Fibroblast of gingiva (primary cell): ENCODE measurements at regions not wholly inside any gene's neighbourhood (a gene's known extent, or its start where the extent isn't known, plus 50 kb on each side); places are given as distances from the start of the nearest gene placed in this dataset.

Source experiments
- DNase-seq: peaks from one replicate; pipeline ENCODE4 v3.0.0-alpha.2; 2011; ENCODE audit warnings: low read depth

DNA sequence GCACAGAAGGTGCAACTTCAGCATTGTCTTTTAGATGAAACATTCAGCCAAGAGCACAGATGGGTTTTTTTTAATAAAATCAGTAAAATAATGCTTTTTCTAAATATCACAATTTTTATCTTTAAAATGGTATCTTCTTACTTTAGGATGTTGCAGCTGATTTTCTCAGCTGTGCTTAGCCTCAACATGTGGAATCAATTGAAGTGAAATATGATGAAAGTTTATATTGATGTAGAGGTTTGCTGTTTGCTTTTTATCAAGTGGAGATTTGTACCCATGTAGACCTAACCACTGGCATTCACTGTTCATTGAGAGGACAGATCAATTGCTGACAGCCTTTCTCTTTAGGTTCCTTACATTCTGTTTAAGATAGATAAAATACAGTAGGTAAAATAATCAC, 107.8 kb downstream of the CYB561 start:
- DNase-seq: peak; percentile 31

DNA sequence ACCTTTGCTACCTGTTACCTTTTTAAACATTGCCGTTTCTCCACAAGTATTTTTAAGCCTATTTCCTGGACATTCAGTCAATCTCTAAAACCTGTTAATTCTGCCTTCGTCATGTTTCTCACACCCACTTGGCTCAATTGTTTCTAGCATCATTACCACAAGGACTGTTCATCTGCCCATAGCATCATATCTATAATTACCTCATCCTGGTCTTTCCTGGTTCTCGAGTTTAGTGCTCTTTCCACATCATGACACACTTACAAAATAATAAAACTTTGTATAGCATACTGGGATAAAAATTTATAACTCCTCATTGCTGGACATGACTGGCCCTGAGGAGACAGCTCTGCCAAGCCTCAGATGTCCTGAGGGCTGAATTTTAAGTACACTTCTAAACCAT, 104.8 kb downstream of the CYB561 start:
- DNase-seq: no peak

DNA sequence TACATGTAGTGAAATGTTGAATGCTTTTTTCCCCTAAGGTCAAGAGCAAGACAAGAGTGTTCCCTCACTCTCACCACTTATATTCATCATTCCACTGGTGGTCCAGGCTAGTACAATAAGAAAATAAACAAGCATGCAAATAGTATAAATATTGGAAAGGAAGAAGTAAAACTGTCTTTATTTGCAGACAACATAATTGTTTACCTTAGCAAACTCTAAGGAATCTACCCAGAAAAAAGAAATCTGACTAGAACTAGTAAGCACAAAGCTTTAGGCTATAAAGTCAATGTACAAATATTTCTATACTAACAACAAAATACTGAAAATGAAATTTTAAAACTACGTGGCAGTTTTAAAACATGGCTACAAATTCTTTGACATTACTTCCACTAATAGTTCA, 101.7 kb downstream of the CYB561 start:
- DNase-seq: no peak

DNA sequence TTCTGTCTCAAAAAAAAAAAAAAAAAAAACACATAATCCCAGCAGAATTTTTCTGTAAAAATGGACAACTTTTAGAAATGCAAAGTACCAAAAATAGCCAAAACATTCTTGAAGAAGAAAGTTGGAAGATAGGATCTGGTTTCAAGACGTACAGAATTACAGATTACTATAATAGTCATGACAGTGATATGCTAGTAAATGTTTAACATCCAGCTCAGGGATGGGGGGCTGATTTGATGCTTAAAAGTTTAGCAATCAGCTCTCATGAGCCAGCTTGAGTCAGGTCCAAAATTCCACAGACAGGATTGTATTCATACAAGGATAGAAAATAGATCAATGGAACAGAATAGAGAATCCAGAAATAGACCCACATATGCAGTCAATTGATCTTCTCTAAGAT, 100.5 kb downstream of the CYB561 start:
- DNase-seq: peak; percentile 72

DNA sequence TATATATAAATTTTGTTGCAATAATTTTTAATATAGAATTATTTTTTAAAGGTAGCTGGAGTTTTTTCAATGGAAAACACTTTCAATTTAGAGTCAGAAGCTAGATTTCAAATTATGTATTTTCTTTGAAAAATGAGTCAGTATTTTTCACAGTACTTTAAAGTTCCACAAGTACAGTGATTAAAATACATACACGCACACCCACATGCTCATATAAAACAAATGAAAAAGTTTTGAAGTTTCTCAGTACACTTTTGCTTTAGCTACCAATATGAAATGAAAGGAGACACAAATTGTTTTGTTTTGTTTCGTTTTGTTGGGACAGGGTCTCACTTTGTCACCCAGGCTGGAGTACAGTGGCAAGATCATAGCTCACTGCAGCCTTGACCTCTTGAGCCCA, 98.6 kb downstream of the CYB561 start:
- DNase-seq: no peak

DNA sequence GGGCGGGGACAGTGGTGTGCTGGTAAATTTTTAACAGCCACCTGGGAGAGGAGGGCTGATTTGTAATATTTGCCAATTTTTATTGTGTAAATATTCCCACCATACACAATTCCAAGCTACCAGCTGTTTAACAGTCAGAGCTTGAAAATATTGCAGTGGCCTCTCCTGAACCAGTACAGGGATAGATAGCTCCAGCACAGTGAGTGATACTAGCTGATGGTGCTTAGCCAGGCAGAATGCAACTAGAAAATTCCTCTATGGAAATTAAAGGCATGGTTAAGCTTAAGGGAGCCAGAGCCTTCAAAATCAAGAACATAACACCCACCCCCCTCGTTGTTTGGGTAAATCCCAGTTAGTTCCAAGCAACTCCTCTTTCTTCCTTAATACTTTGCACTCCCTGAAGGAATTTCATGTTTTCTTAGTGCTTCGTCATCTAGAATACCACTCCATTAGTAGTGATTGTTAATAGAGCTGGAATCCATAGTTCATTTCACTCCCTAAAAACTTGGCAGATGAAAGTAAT, 96.6 kb downstream of the CYB561 start:
- peak; percentile 80 for DNase-seq

DNA sequence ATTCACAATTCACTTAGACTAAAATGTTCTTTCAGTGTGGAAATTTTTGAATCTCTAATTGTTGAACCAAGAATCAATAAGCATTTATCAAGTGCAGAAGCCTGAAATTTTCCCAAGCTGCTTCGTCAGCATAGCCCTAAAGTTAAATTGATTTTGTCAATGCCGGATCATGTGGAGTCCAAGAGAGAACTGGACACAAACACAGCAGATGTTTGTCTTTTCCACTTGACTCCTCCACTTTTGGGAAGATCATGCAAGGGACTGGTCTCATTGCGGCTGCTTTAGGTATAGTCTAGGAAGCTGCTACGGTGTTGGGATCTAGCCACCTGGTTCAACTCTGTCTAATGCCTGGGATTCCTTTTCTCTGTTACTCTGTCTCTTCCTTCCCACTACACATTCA, 95.7 kb downstream of the CYB561 start:
- DNase-seq: no peak

DNA sequence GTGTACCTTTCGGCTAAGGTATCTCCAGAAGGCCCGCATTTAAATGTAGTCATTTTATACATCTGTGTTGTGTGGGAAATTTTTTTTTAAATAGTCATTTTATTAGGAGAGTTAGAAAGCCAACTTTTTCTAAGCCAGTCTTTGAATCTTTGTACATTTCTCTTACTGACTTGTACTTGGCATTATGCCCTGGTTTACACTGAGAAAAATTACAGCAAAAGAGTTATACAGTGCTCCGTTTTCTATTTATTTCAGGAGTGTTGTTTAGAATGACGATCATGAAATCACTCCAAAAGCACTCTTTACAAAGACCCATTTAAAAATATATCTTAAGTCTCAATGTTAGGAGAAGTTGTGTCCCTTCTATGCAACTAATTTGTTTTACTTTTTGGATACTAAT, 91.8 kb downstream of the CYB561 start:
- no peak for DNase-seq

DNA sequence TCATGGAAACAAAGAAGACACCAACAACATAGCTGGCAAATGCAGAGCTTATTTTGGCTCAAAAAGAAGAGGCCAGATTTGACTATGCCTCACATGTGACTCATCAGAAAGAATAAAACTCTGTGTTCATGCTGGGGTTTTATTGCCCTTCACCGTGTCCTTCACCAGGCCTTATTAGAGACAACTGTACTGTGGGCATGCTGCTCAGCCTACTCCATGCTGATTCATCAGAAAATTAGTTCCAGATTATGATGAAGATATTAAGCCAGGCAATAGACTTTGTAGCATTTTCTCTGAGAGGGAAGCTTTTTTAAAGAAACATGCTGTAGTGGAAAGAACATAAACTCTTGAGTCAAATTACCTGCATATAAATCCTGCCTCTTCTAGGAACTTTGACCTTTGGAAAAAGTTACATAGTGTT, 89.8 kb downstream of the CYB561 start:
- peak; percentile 98 for DNase-seq

DNA sequence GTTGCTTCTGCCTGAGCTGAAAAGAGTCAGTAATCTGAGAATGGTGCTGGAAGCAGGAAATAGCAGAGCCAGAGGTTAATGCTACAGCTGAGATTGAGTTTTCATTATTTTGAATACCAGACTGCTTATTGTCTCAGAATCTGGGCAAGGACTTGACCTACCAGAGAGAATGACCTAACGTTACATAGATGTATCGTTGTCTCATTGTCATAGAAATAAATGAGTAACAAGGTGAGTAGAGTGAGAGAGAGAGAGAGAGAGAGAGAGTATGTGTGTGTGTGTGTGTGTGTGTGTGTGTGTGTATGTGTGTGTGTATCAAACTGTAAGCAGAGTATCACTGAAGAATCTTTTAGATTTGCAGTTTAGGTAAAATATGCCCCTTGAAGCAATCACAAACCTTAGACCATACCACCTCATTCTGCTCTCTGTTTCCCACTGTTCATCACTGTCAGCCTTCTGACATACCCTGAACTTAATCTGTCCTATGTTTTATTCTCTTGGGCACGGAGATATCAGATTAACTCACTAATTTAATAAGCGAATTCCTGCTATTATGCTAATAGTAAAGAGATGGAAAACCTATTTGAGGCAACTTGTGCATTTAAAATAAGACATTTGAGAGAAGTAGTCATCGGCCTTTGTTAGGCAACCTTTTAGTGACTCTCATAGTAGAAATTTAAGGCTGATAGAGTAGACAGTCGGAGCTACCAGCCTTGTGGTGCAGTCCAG, 87.8 kb downstream of the CYB561 start:
- peak; percentile 92 for DNase-seq

DNA sequence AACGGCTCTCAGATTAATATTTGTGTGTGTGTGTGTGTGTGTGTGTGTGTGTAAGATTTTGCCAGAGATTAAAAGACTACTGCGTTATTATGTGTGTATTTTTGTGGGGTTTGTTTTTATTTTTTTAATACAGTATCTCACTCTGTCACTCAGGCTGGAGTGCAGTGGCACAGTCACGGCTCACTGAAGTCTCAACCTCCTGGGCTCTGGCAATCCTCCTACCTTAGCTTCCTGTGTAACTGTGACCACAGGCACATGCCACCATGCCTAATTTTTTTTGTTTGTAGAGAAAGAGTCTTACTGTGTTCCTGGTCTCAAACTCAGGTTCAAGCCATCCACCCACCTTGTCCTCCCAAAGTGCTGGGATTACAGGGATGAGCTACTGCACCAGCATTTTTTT, 87.2 kb downstream of the CYB561 start:
- DNase-seq: no peak

DNA sequence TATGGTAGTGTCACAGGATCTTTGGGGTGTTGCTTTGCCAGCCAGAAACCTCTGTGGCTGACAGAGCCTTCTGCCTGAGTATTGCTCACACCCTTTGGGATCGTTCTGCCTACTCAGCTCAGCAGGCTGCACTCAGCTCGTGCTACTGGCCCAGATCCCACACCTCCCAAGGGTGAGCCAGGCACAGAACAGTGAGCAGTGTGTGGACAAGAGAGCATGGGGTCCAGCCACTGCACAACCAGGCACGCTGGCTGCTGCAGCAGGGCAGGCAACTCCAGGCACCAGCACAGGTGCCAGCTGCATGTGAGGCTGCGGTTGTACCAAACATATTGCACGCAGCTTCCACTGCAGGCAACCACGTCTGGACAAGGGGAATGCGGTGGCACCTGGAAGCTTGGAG, 84.9 kb downstream of the CYB561 start:
- no peak for DNase-seq

DNA sequence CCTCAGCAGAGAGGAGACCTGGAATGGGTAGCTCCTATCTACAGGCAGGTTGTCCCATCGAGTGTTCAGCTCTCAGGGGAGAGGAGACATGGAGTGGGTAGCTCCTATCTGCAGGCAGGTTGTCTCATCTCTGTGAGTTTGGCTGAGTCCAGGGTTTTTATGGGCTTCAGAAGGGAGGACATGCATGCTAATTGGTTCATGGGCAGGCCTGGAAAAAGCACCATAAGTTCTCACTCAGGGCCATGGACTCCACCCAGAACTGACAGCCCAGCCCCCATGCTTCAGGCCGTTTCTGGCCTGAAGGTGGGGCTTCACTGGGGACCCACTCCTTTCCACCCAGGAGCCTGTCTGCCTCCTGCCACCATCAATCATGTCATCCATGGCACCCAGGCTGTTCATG, 84.0 kb downstream of the CYB561 start:
- no peak for DNase-seq

DNA sequence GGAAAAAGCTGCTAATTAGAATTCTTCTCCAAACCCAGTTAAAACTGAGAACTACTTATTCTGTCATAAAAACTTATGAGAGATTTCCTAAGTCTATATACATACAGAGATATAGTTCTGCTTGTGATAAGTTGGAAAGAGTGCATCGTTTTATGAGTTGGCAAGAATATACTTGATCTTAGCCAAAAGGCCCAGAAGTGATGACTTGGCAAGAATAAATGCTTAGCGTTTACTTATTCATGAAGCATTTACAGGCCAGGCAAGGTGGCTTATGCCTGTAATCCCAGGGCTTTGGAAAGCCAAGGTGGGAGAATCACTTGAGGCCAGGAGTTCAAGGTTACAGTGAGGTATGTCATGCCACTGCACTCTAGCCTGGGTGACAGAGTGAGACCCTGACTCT, 81.7 kb downstream of the CYB561 start:
- DNase-seq: peak; percentile 24

DNA sequence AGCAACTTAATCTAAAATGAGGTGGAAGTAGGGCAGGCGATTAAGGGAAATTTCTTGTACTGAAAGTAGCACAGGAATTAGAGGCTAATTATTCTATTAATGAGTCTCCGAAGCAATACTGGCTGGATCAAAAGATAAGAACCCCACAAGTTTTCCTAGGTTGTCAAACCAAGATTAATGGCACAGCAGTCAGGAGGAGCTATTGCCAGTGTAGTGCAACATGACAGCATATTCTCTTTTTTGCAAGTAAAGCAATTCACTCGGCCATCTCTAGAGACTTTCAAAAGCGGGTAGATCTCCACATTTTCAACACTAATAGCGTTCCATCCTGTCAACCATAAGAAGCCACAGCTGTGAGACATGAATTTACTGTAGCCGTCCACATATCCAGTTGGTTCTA, 81.2 kb downstream of the CYB561 start:
- DNase-seq: no peak

DNA sequence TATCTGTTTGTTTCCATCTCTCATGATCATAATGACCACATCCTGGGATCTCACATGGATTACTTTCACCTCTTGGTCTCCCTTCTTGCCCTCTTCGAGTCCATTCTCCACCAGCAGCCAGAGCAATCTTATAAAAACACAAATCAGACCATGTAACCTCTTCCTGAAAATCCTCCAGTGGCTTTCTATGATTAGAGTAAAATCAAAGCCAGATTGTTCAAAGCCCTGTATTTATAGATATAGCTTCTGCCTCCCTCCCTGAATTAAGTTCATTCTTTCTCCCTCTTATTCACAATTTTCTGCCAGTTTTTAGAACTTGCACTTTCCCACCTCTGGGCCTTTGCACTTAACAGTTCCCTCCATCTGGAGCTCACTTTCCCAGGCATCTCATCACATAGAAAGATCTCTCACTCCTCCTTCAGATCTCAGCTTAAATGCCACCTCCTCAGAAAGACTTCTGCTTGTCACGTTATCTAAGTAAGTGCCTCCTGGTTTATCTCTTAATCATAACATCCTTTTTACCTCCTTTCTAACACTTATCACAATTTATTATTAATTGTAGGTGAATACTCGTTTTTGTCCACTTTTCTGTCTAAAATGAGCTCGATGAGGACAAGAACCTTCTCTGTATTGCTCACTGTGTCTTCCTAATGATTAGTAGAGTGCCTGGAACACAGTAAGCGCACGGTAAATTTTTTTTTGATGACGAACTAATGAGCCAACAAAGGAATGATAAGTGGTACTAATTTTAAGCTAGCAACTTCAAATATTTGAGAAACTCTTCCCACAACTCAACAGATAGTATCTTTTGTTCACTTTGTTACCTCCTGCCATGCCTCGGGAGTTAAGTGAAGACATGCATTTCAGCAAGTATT, 80.5 kb downstream of the CYB561 start:
- DNase-seq: no peak

DNA sequence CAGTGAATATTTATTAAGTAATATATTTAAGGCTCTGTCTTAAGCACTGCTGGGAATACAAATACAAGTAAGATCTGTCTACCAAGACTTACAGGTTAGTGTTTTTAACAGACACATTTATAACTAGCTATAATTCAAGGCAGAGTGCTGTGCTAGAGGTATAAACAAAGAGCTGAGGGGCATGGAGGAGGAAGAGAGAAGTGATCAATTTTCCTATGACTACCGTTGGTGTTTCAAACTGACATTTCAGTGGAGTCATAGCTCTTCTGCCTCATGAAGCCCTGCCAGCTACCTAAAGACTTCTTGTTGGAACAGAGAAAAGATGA, 79.9 kb downstream of the CYB561 start:
- no peak for DNase-seq

DNA sequence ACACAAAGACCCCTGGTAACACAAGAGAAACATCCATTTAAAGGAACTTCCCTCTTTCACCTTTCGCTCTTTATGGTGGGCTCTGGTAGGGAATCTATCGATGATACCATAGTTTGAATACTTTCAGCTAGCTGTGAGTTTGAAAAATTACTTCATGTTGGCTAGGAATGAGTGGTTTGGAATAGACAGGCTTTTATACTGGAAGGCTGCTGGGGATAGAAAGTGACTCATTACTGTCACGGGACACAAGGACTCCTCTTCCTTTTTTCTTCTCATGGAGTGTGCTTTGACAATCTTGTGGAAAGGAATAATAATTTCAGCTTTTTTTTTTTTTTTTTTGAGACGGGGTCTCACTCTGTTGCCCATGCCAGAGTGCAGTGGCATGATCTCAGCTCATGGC, 76.9 kb downstream of the CYB561 start:
- DNase-seq: peak; percentile 47

DNA sequence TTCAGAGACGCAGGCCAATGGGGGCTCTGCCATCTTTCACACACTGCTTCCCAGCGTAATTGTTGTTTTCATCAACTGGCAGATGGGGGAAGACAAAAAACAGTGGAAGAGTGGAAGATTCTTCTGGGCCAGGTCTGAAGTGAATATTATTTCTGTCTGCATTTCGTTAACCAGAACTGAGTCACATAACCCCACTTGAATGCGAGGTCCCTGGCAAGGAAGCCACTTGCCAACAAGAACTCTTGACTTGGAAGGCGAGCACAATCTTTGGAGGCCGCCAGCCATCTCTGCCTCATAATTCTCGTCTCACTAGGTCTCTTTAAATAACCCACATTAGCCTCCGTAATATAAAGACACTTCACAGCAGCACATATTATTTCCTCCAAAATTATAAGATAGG, 75.4 kb downstream of the CYB561 start:
- no peak for DNase-seq

DNA sequence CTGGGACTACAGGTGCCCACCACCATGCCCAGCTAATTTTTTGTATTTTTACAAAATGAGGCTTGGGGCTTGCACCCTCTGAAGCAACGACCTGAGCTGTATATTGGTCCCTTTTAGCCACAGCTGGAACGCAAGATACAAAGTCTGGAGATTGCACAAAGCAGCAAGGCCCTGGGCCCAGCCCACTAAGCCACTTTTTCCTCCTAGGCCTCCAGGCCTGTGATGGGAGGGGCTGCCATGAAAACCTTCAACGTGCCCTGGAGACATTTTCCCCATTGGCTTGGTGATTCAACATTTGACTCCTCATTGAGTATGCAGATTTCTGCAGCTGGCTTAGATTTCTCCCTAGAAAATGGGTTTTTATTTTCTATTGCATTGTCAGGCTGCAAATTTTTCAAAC, 69.2 kb downstream of the CYB561 start:
- DNase-seq: no peak

DNA sequence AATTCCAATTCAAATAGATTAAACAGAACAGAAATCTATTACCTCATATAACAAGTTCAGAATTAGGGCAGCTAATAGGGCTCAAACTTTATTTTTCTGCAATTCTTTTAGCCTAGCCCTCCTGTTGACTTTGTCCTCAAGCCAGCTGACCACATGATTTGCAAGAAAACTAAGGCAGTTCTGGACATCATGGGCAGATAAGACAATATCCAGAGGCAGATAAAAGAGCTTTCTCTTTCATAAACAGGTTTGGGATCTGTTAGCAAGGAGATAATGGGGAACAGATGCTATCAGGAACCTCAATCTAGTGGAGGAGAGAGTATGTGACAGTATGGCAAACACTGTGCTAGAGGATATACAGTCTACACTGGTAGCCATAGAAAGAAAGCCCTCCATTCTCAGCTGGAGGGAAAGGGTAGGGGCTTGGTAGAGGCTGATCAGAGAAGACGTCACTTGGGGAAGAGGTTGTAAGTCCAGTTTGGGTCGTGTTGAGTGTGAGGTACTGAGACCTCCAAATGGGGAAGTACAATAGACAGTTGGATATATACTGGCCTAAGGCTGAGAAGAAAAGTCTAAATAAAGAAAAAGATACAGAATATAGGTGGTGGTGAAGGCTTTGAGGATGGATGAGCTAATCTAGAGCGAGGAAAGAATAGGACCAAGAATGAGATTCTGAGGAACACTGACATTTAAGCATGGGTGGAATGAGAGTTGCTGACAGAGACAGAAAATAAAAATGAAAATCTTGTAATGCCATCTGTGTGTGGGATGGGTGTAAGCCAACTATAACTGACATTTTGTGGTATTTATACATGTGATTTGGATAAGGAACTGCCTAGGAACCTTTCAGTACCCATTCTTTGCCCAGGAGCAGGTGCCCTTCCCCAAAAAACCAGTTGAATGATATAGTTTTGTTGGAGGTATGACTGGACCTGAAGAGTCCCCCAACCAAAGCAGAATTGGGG, 67.4 kb downstream of the CYB561 start:
- no peak for DNase-seq

DNA sequence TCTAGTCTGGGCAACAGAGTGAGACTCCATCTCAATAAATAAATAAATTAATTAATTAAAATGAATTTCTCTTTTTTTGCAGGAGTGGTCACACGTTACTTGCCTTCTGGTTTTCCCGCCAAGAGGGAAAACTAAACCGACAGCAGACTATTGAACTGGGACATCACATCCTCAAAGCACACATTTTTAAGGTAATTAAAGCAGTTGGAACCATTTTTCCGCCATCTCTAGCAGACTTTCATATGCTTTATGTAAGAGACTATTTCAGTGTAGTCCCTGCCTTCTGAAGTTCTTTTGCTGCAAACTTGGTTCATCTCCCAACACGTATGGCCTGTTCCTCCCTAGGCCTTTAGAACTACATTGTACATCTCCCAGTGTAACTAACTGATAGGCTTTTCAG, 66.5 kb downstream of the CYB561 start:
- no peak for DNase-seq
